Right cardiac atrium (tissue), 5 donors: ENCODE measurements at regions not wholly inside any gene's neighbourhood (a gene's known extent, or its start where the extent isn't known, plus 50 kb on each side); places are given as distances from the start of the nearest gene placed in this dataset.
A peak's percentile ranks its signal among the peaks of the same experiment; 100 is the strongest.

Source experiments
- ATAC-seq, 2 donors: fragments of 200-7000 bp; cut with Tn5 transposase; one replicate each; pipeline versions ENCODE4 v1.8.0 to v1.9.1; 2020; ENCODE audit warnings: moderate library complexity in 2 of 2, mild to moderate bottlenecking in 1 of 2
- DNase-seq, 3 donors: peaks; one replicate each; pipeline ENCODE4 v3.0.0-alpha.2; 2020
- H3K27ac ChIP-seq: one replicate; pipeline ENCODE4 v1.5.1; 2013; ENCODE audit warnings: mild to moderate bottlenecking, low read length, control low read depth, moderate library complexity
- H3K27me3 ChIP-seq: one replicate; pipeline ENCODE4 v1.6.1; 2013; ENCODE audit not compliant: control insufficient read depth, insufficient read depth
- H3K4me1 ChIP-seq: one replicate; pipeline ENCODE4 v1.6.1; 2013; ENCODE audit warnings: low read length; ENCODE audit not compliant: control insufficient read depth, insufficient read depth
- H3K4me3 ChIP-seq: one replicate; pipeline ENCODE4 v1.5.1; 2013; ENCODE audit warnings: low read length, control low read depth
- H3K9me3 ChIP-seq: one replicate; pipeline ENCODE4 v1.6.1; 2013; ENCODE audit warnings: low read length; ENCODE audit not compliant: control insufficient read depth
- WGBS: extraction: QIAGEN DNeasy Blood & Tissue Kit; methylation state at CpG from one replicate; pipeline ENCODE4 v1.1.7; 2013; 5-methylcytosine and 5-hydroxymethylcytosine counted together
- intact Hi-C, 4 donors: fragments of 100-400 bp; cut with DNase I; formaldehyde crosslinking; loops; one replicate each; pipeline versions ENCODE4 v1.11.0 to v1.14.0; 2022 to 2023
- donor health status: healthy with polysubstance abuse.
- donor health status: DM: no; HTN: yes; CAD: no.
- donor health status: DM: no; HTN: no; CAD: no.
- donor health status: DM: no; HTN: yes; CAD: no; lungs with severe emphysema.
- donor health status: DM: yes; HTN: yes; CAD: no.

- no peaks in the 10 kb centered on the region for H3K4me1 ChIP-seq
- H3K9me3 ChIP-seq = no peaks in the 10 kb centered on the region
- DNase-seq (no peak), ATAC-seq (no peak)
- H3K27ac ChIP-seq = no peak overlapping the region
- no peaks in the 10 kb centered on the region for H3K27me3 ChIP-seq
- WGBS = 95% methylated on average over 1 of the region's 1 CpG
- intact Hi-C loops = loop anchor here in 3 of 4 donors (10.0 kb wide), 6 partner anchors 85 to 555 kb away; partner anchors contain the start of gene SPRY1 (in 1 of the 3)
- no peak overlapping the region for H3K4me3 ChIP-seq
These were observed 263.1 kb downstream of the SPRY1 start for GRCh38 chr4:123659730-123660129.

GRCh38 chr4:123661080-123661737 lies 264.6 kb downstream of the SPRY1 start:
- H3K27ac ChIP-seq = no peak overlapping the region
- intact Hi-C loops = loop anchor here in 2 of 4 donors (10.0 kb wide), 2 partner anchors 106 to 556 kb away; no protein-coding TSS in a partner anchor
- H3K27me3 ChIP-seq = no peaks in the 10 kb centered on the region
- no peak overlapping the region for H3K4me3 ChIP-seq
- no peaks in the 10 kb centered on the region for H3K9me3 ChIP-seq
- no peak for DNase-seq
- no peak for ATAC-seq
- no peaks in the 10 kb centered on the region for H3K4me1 ChIP-seq

- no peak for ATAC-seq
- intact Hi-C loops = loop anchor here in 2 of 4 donors (10.0 kb wide), 2 partner anchors 108 to 558 kb away; no protein-coding TSS in a partner anchor
- H3K9me3 ChIP-seq = no peaks in the 10 kb centered on the region
These were observed 266.2 kb downstream of the SPRY1 start for GRCh38 chr4:123662827-123663226.

GRCh38 chr4:123666486-123666885 lies 269.9 kb downstream of the SPRY1 start:
- 98% methylated on average over 5 of the region's 5 CpGs for WGBS
- Histone ChIP-seq H3K4me3 (no peak overlapping the region), H3K4me1 (no peaks in the 10 kb centered on the region), H3K27ac (no peak overlapping the region), H3K27me3 (no peaks in the 10 kb centered on the region), H3K9me3 (no peaks in the 10 kb centered on the region)
- ATAC-seq (no peak), DNase-seq (no peak)
- intact Hi-C loops = loop anchor here in 2 of 4 donors (10.0 kb wide), 2 partner anchors 112 to 562 kb away; no protein-coding TSS in a partner anchor

More at GRCh38 chr4:123662827-123663226, 266.2 kb downstream of the SPRY1 start:
- Histone ChIP-seq H3K4me3 (no peak overlapping the region), H3K4me1 (no peaks in the 10 kb centered on the region), H3K27ac (no peak overlapping the region), H3K27me3 (no peaks in the 10 kb centered on the region)
- DNase-seq = no peak

- no peaks in the 10 kb centered on the region for H3K4me1 ChIP-seq
- ATAC-seq = no peak
- H3K4me3 ChIP-seq = no peak overlapping the region
- intact Hi-C loops = loop anchor here in 2 of 4 donors (10.0 kb wide), 2 partner anchors 113 to 563 kb away; no protein-coding TSS in a partner anchor
- no peaks in the 10 kb centered on the region for H3K27me3 ChIP-seq
- DNase-seq = no peak
- WGBS = 96% methylated on average over 6 of the region's 6 CpGs
- H3K9me3 ChIP-seq = no peaks in the 10 kb centered on the region
- no peak overlapping the region for H3K27ac ChIP-seq
These were observed 270.9 kb downstream of the SPRY1 start for GRCh38 chr4:123667496-123667895.

GRCh38 chr4:123667991-123668390 lies 271.4 kb downstream of the SPRY1 start:
- ATAC-seq (no peak), DNase-seq (no peak)
- 99% methylated on average over 2 of the region's 2 CpGs for WGBS
- Histone ChIP-seq H3K27ac (no peak overlapping the region), H3K4me1 (no peaks in the 10 kb centered on the region), H3K9me3 (no peaks in the 10 kb centered on the region), H3K4me3 (no peak overlapping the region), H3K27me3 (no peaks in the 10 kb centered on the region)
- intact Hi-C loops = loop anchor here in 2 of 4 donors (10.0 kb wide), 2 partner anchors 113 to 563 kb away; no protein-coding TSS in a partner anchor

GRCh38 chr4:123671636-123672404 lies 275.2 kb downstream of the SPRY1 start:
- intact Hi-C loops = no loop called here
- peak overlapping the region; percentile 45 for H3K27ac ChIP-seq
- peaks cover 1% of the 10 kb centered on the region for H3K4me1 ChIP-seq
- DNase-seq = no peak
- peak overlapping the region; percentile 20 for H3K4me3 ChIP-seq
- ATAC-seq = no peak
- no peaks in the 10 kb centered on the region for H3K27me3 ChIP-seq
- H3K9me3 ChIP-seq = no peaks in the 10 kb centered on the region
- 75% methylated on average over 4 of the region's 4 CpGs for WGBS

GRCh38 chr4:123672987-123673386 lies 276.4 kb downstream of the SPRY1 start:
- H3K27me3 ChIP-seq = no peaks in the 10 kb centered on the region
- peaks cover 1% of the 10 kb centered on the region for H3K4me1 ChIP-seq
- no peak overlapping the region for H3K27ac ChIP-seq
- WGBS = 56% methylated on average over 3 of the region's 3 CpGs
- ATAC-seq (no peak), DNase-seq (no peak)
- intact Hi-C loops = no loop called here
- no peak overlapping the region for H3K4me3 ChIP-seq
- H3K9me3 ChIP-seq = no peaks in the 10 kb centered on the region

- H3K27ac ChIP-seq = no peak overlapping the region
- peaks cover 1% of the 10 kb centered on the region for H3K4me1 ChIP-seq
- no peak for ATAC-seq
- H3K27me3 ChIP-seq = no peaks in the 10 kb centered on the region
- no peaks in the 10 kb centered on the region for H3K9me3 ChIP-seq
- intact Hi-C loops = no loop called here
- H3K4me3 ChIP-seq = no peak overlapping the region
- DNase-seq = no peak
- WGBS = 89% methylated on average over 2 of the region's 2 CpGs
These were observed 277.4 kb downstream of the SPRY1 start for GRCh38 chr4:123673971-123674370.

GRCh38 chr4:123674762-123675465 lies 278.3 kb downstream of the SPRY1 start:
- WGBS = 80% methylated on average over 5 of the region's 5 CpGs
- H3K27ac ChIP-seq = peak overlapping the region; percentile 21
- no peak for ATAC-seq
- intact Hi-C loops = no loop called here
- DNase-seq = no peak
- H3K9me3 ChIP-seq = no peaks in the 10 kb centered on the region
- H3K4me1 ChIP-seq = peaks cover 1% of the 10 kb centered on the region
- no peaks in the 10 kb centered on the region for H3K27me3 ChIP-seq
- H3K4me3 ChIP-seq = no peak overlapping the region

- Histone ChIP-seq H3K27ac (no peak overlapping the region), H3K9me3 (no peaks in the 10 kb centered on the region), H3K4me3 (no peak overlapping the region), H3K4me1 (peaks cover 1% of the 10 kb centered on the region), H3K27me3 (no peaks in the 10 kb centered on the region)
- WGBS = 63% methylated on average over 1 of the region's 1 CpG
- DNase-seq = no peak
- intact Hi-C loops = no loop called here
- no peak for ATAC-seq
These were observed 279.0 kb downstream of the SPRY1 start for GRCh38 chr4:123675567-123675966.
